Gastrocnemius medialis (tissue), 4 donors: ENCODE measurements at regions not wholly inside any gene's neighbourhood (a gene's known extent, or its start where the extent isn't known, plus 50 kb on each side); places are given as distances from the start of the nearest gene placed in this dataset.

Experiments used
- ATAC-seq, 2 donors: fragments of 150-250 bp; one replicate each; pipeline ENCODE4 v1.9.1; 2016
- DNase-seq, 2 donors: peaks; one replicate each; pipeline ENCODE4 v3.0.0-alpha.2; 2019
- H3K27ac ChIP-seq, 4 donors: fragments of 200-600 bp; sonication (generic); 1 replicate in 1 of 4; 2 replicates in 3 of 4; pipeline ENCODE4 v1.5.1; 2016 to 2018; ENCODE audit warnings: mild to moderate bottlenecking in 2 of 4, moderate library complexity in 1 of 4
- H3K27me3 ChIP-seq, 3 donors: fragments of 200-600 bp; sonication (generic) in 2 of 3; 1 replicate in 1 of 3; 2 replicates in 2 of 3; pipeline versions ENCODE4 v1.5.1 to v1.6.0; 2016 to 2019; ENCODE audit warnings: mild to moderate bottlenecking in 1 of 3, moderate library complexity in 1 of 3
- H3K36me3 ChIP-seq, 2 donors: fragments of 200-600 bp; sonication (generic) in 1 of 2; one replicate each; pipeline ENCODE4 v1.5.1; 2017 to 2018
- H3K4me1 ChIP-seq, 2 donors: fragments of 200-600 bp; sonication (generic) in 1 of 2; one replicate each; pipeline ENCODE4 v1.5.1; 2016 to 2017; ENCODE audit warnings: mild to moderate bottlenecking in 2 of 2
- H3K4me3 ChIP-seq, 4 donors: fragments of 200-600 bp; sonication (generic) in 3 of 4; 1 replicate in 1 of 4; 2 replicates in 3 of 4; pipeline ENCODE4 v1.5.1; 2016 to 2019; ENCODE audit warnings: mild to moderate bottlenecking in 2 of 4
- H3K9me3 ChIP-seq, 3 donors: fragments of 200-600 bp; sonication (generic) in 2 of 3; 1 replicate in 1 of 3; 2 replicates in 2 of 3; pipeline ENCODE4 v1.5.1; 2016 to 2019
- POLR2A ChIP-seq, 2 donors: fragments of 450-650 bp; IDR thresholded peaks; one replicate each; pipeline ENCODE4 v1.6.1; 2017; ENCODE audit warnings: antibody characterized with exemption in 2 of 2, mild to moderate bottlenecking in 2 of 2, moderate library complexity in 2 of 2
- in situ Hi-C, 4 donors: fragments of 200-750 bp; cut with MboI; loops; one replicate each; pipeline versions ENCODE4 v1.15.0 to v1.8.0; 2017; ENCODE audit warnings: low sequenced_read_pairs in 4 of 4
- intact Hi-C: fragments of 100-400 bp; cut with DNase I; formaldehyde crosslinking; loops from one replicate; pipeline ENCODE4 v1.15.1; 2023; ENCODE audit warnings: low total_unique reads
- TF ChIP-seq, protein P1 (sequence below), 5 experiments: fragments of 450-650 bp in 3 of 5; fragments of 200-600 bp in 2 of 5; sonication (generic) in 2 of 5; IDR thresholded peaks in 4 of 5; conservative IDR thresholded peaks in 1 of 5; 1 replicate in 4 of 5; 2 replicates in 1 of 5; pipeline ENCODE4 v1.5.1; 2016 to 2019; ENCODE audit warnings: antibody characterized with exemption in 5 of 5, mild to moderate bottlenecking in 3 of 5, moderate library complexity in 3 of 5

DNA sequence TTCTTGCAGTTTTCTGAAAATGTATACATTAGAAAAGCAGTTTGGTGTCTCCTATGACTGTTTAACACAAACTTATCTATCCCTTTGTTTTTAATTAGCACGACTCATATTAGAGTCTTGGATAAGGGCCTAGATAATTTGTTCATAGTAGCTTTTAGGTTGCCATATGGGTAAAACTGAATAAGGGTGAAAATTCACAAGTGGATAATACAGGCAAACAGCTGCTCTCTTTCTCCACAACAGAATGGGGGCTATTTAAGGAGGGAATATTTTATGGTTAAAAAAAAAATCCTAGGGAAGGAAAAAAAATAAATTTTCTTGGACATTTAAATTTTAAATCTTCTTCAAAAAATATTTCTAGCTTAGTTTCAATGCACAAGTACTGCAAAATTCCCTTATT, 1416.1 kb downstream of the GATA3 start:
- no peaks in the 10 kb centered on the region for H3K36me3 ChIP-seq
- in situ Hi-C loops (no loop called here), intact Hi-C loops (no loop called here)
- no peaks in the 10 kb centered on the region for H3K4me1 ChIP-seq
- ATAC-seq (no peak), DNase-seq (no peak)
- H3K4me3 ChIP-seq, result no peak overlapping the region
- H3K9me3 ChIP-seq, result no peaks in the 10 kb centered on the region
- no peak overlapping the region for H3K27ac ChIP-seq
- no peaks in the 10 kb centered on the region for H3K27me3 ChIP-seq
- TF ChIP-seq POLR2A (IDR thresholded peaks at IDR 0.05), result no peak
- TF ChIP-seq, protein P1, sequence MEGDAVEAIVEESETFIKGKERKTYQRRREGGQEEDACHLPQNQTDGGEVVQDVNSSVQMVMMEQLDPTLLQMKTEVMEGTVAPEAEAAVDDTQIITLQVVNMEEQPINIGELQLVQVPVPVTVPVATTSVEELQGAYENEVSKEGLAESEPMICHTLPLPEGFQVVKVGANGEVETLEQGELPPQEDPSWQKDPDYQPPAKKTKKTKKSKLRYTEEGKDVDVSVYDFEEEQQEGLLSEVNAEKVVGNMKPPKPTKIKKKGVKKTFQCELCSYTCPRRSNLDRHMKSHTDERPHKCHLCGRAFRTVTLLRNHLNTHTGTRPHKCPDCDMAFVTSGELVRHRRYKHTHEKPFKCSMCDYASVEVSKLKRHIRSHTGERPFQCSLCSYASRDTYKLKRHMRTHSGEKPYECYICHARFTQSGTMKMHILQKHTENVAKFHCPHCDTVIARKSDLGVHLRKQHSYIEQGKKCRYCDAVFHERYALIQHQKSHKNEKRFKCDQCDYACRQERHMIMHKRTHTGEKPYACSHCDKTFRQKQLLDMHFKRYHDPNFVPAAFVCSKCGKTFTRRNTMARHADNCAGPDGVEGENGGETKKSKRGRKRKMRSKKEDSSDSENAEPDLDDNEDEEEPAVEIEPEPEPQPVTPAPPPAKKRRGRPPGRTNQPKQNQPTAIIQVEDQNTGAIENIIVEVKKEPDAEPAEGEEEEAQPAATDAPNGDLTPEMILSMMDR (IDR thresholded peaks at IDR 0.05 in 4 of 5, conservative IDR thresholded peaks at IDR 0.05 in 1 of 5), result no peak

- H3K36me3 ChIP-seq, result no peaks in the 10 kb centered on the region
- intact Hi-C loops, result no loop called here
- H3K27ac ChIP-seq, result no peak overlapping the region
- H3K27me3 ChIP-seq, result no peaks in the 10 kb centered on the region
- in situ Hi-C loops, result no loop called here
- DNase-seq (no peak), ATAC-seq (no peak)
- no peaks in the 10 kb centered on the region for H3K9me3 ChIP-seq
- no peak overlapping the region for H3K4me3 ChIP-seq
- no peak for TF ChIP-seq POLR2A (IDR thresholded peaks at IDR 0.05)
- TF ChIP-seq, protein P1 (IDR thresholded peaks at IDR 0.05 in 4 of 5, conservative IDR thresholded peaks at IDR 0.05 in 1 of 5), result no peak
- no peaks in the 10 kb centered on the region for H3K4me1 ChIP-seq
Observed at GRCh38 chr10:9501944-9502343, 1447.5 kb downstream of the GATA3 start.

DNA sequence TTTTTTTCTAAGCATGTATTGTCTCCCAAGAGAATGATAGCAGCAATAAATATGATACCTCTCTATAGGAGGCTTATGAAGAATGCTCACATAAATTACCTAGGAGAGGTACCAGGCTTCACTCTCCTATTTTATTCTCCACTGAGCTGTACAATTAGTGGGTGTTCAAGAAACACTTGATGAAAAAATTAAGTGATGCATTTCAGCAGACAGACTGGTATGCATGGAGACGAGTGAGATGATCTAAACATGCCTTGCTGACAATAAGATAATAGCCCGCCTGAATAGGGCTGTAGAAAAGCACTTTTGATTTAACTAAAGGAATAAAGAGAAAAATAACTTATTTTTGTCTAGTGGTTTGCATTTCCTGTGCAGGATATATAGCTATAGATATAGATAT, 1449.7 kb downstream of the GATA3 start:
- DNase-seq, result no peak
- ATAC-seq, result no peak
- Histone ChIP-seq H3K27me3 (no peaks in the 10 kb centered on the region), H3K4me1 (no peaks in the 10 kb centered on the region), H3K27ac (no peak overlapping the region), H3K36me3 (no peaks in the 10 kb centered on the region), H3K9me3 (no peaks in the 10 kb centered on the region), H3K4me3 (no peak overlapping the region)
- TF ChIP-seq, protein P1 (IDR thresholded peaks at IDR 0.05 in 4 of 5, conservative IDR thresholded peaks at IDR 0.05 in 1 of 5), result no peak
- TF ChIP-seq POLR2A (IDR thresholded peaks at IDR 0.05), result no peak
- in situ Hi-C loops (no loop called here), intact Hi-C loops (no loop called here)

- Histone ChIP-seq H3K36me3 (no peaks in the 10 kb centered on the region), H3K4me1 (no peaks in the 10 kb centered on the region), H3K9me3 (no peaks in the 10 kb centered on the region), H3K27me3 (no peaks in the 10 kb centered on the region), H3K4me3 (no peak overlapping the region), H3K27ac (no peak overlapping the region)
- intact Hi-C loops, result no loop called here
- TF ChIP-seq, protein P1 (IDR thresholded peaks at IDR 0.05 in 4 of 5, conservative IDR thresholded peaks at IDR 0.05 in 1 of 5), result no peak
- TF ChIP-seq POLR2A (IDR thresholded peaks at IDR 0.05), result no peak
- in situ Hi-C loops, result no loop called here
- no peak for ATAC-seq
- no peak for DNase-seq
Observed at GRCh38 chr10:9505546-9505945, 1451.1 kb downstream of the GATA3 start.

GRCh38 chr10:9508606-9509005, 1454.1 kb downstream of the GATA3 start:
- in situ Hi-C loops (no loop called here), intact Hi-C loops (no loop called here)
- Histone ChIP-seq H3K27ac (no peak overlapping the region), H3K4me3 (no peak overlapping the region), H3K36me3 (no peaks in the 10 kb centered on the region), H3K4me1 (no peaks in the 10 kb centered on the region), H3K9me3 (no peaks in the 10 kb centered on the region), H3K27me3 (no peaks in the 10 kb centered on the region)
- ATAC-seq (no peak), DNase-seq (no peak)
- TF ChIP-seq, protein P1 (IDR thresholded peaks at IDR 0.05 in 4 of 5, conservative IDR thresholded peaks at IDR 0.05 in 1 of 5), result no peak
- no peak for TF ChIP-seq POLR2A (IDR thresholded peaks at IDR 0.05)
